WERI-Rb-1 (cell line): ENCODE measurements at regions not wholly inside any gene's neighbourhood (a gene's known extent, or its start where the extent isn't known, plus 50 kb on each side); places are given as distances from the start of the nearest gene placed in this dataset.

Experiments used
- DNase-seq: peaks from one replicate; pipeline ENCODE4 v3.0.0-alpha.2; 2020
- H3K27ac ChIP-seq: fragments of 250-450 bp; sonication (Bioruptor Pico); 2 replicates; pipeline ENCODE4 v1.5.1; 2020; ENCODE audit warnings: mild to moderate bottlenecking, moderate library complexity
- H3K27me3 ChIP-seq: fragments of 250-450 bp; sonication (Bioruptor Pico); 2 replicates; pipeline ENCODE4 v1.5.1; 2021; ENCODE audit warnings: mild to moderate bottlenecking, low read depth, moderate library complexity; ENCODE audit not compliant: insufficient read depth, severe bottlenecking
- H3K36me3 ChIP-seq: fragments of 250-450 bp; sonication (Bioruptor Pico); 2 replicates; pipeline ENCODE4 v1.5.1; 2020; ENCODE audit warnings: mild to moderate bottlenecking, moderate library complexity
- H3K4me3 ChIP-seq: 2 replicates; pipeline ENCODE4 v1.5.1; 2011; ENCODE audit warnings: low read depth, mild to moderate bottlenecking, control low read depth, low read length
- H3K9me3 ChIP-seq: fragments of 250-450 bp; sonication (Bioruptor Pico); 2 replicates; pipeline ENCODE4 v1.5.1; 2021; ENCODE audit warnings: mild to moderate bottlenecking, moderate library complexity; ENCODE audit not compliant: severe bottlenecking
- TF ChIP-seq, protein P1 (sequence below): IDR thresholded peaks from 2 replicates; pipeline ENCODE4 v1.5.1; 2011; ENCODE audit warnings: low read depth, mild to moderate bottlenecking, control low read depth, inconsistent platforms, low read length

DNA sequence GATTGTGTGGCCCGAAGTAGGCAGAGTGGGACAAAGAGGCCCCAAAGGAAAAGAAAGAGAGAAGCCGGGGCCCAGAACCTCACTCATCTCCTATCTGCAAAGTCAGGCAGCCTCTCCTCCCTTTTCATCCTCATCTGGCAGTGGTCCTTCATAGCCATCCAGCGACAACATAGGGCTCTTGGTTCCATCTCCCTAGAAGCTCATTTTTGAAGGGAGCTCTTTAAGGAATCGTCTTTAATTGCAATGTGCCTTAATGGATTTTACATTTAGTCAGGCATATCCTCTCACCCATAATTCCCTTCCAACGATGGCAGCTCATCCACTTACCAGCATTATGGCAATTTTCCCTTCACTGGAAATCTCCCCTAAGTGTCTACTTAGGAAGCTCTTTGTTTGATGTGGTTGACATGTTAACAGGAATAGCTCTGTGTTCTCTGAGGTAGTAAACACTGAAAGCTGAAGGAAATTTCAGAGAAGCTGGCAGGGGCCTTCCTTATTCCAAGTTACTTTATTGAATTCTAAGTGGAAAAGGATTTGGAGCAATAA is 780.6 kb downstream of the TSN start:
- no peaks in the 10 kb centered on the region for H3K36me3 ChIP-seq

DNA sequence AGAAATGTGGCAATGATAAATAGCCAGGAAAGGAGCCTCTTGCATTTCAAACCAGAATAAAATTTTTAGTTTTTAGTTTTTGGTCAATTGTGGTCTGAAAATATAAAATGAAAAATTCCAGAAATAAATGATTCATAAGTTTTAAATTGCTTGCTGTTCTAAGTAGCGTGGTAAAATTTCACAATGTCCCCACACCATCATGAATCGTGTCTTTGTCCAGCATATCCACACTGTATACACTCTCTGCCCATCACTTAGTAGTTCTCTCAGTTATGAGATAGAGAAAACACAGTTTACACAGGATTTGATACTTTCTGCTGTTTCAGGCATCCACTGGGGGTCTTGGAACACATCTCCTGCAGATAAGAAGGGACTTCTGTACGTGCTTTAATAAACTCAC is 783.9 kb downstream of the TSN start:
- Histone ChIP-seq H3K36me3 (no peaks in the 10 kb centered on the region), H3K9me3 (no peaks in the 10 kb centered on the region), H3K27me3 (no peaks in the 10 kb centered on the region), H3K4me3 (no peak overlapping the region), H3K27ac (no peak overlapping the region)
- DNase-seq: no peak
- TF ChIP-seq, protein P1, sequence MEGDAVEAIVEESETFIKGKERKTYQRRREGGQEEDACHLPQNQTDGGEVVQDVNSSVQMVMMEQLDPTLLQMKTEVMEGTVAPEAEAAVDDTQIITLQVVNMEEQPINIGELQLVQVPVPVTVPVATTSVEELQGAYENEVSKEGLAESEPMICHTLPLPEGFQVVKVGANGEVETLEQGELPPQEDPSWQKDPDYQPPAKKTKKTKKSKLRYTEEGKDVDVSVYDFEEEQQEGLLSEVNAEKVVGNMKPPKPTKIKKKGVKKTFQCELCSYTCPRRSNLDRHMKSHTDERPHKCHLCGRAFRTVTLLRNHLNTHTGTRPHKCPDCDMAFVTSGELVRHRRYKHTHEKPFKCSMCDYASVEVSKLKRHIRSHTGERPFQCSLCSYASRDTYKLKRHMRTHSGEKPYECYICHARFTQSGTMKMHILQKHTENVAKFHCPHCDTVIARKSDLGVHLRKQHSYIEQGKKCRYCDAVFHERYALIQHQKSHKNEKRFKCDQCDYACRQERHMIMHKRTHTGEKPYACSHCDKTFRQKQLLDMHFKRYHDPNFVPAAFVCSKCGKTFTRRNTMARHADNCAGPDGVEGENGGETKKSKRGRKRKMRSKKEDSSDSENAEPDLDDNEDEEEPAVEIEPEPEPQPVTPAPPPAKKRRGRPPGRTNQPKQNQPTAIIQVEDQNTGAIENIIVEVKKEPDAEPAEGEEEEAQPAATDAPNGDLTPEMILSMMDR: no peak

More for the DNA sequence above, 780.6 kb downstream of the TSN start:
- no peaks in the 10 kb centered on the region for H3K9me3 ChIP-seq
- peak overlapping the region; percentile 65 for H3K27ac ChIP-seq
- peak; percentile 36 for DNase-seq
- H3K27me3 ChIP-seq: no peaks in the 10 kb centered on the region
- no peak overlapping the region for H3K4me3 ChIP-seq
- TF ChIP-seq, protein P1: no peak

DNA sequence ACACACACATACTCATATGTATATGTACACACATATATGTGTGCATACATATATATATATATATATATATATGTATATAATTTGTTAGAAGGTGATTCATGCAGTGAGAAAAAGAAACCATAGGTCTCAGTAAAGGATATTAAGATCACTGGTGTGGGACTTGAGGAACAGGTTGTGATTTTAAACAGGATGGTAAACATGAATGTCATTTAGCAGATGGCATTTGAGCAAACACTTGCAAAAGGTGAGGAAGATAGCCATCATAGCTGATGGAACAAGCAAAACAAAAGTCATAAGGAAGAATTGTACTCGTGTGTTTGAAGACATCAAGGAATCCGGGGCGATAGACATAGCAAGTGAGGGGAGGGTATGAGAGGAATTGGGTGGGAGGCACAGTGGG is 784.5 kb downstream of the TSN start:
- TF ChIP-seq, protein P1: no peak
- DNase-seq: no peak
- Histone ChIP-seq H3K36me3 (no peaks in the 10 kb centered on the region), H3K27ac (no peak overlapping the region), H3K4me3 (no peak overlapping the region), H3K27me3 (no peaks in the 10 kb centered on the region), H3K9me3 (no peaks in the 10 kb centered on the region)

DNA sequence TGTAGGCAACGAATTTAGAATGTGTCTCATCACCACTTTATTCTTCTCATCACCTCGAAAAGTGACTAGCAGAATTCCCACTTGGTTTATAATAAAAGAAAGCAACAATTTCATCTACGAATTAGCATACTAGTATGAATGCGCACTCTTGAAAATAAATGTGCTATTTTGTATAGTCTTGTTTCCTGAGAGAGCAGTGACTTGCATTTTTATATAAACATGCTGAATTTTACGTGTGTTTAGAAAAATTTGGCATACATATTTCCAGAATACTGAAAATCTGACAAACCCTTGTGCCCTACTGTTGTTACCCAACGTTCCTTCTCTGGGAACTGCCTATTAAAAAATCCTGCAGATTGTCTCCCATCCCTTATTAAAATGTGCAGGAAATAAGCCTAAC is 786.8 kb downstream of the TSN start:
- H3K9me3 ChIP-seq: no peaks in the 10 kb centered on the region
- no peak for DNase-seq
- no peak overlapping the region for H3K27ac ChIP-seq
- no peaks in the 10 kb centered on the region for H3K36me3 ChIP-seq
- no peak overlapping the region for H3K4me3 ChIP-seq
- TF ChIP-seq, protein P1: no peak
- H3K27me3 ChIP-seq: no peaks in the 10 kb centered on the region

DNA sequence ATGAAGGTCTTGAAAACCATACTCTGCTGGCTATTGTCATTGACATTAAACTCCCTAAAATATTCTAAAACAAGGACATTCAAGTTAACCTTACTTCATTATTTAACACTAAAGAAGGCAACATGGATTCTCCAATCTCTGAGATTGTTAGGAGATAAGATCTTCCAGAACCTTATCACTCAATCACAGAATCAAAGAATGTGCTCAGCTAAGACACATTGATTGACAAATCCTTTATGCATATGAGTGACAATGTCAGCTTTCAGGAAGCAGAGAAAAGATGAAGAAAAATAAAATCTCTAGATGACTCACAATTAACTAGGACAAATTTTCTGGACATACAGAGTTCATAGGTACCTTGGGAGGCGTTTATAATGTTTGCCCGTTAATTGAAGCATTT is 787.2 kb downstream of the TSN start:
- Histone ChIP-seq H3K27ac (no peak overlapping the region), H3K9me3 (no peaks in the 10 kb centered on the region), H3K4me3 (no peak overlapping the region), H3K27me3 (no peaks in the 10 kb centered on the region), H3K36me3 (no peaks in the 10 kb centered on the region)
- TF ChIP-seq, protein P1: no peak
- DNase-seq: no peak

DNA sequence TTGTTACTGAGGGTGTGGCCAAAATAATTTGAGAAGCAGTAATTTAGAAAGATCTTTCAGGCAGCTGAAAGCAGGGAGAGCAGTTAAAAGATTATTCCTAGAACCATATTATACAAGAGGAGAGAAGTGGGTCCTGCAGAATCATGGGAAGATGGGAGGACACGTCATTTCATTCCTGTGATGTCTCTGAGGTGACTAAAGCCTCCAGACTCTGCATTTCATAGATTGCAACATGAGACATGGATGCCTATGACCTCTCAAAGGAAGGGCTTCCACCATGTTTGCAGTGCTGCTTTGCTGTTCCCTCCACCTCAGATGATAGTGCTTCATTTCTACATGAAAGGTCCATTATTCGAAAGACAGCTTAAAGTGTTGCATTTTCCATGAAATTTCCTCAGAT is 788.4 kb downstream of the TSN start:
- no peak for DNase-seq

More for the DNA sequence above, 788.4 kb downstream of the TSN start:
- Histone ChIP-seq H3K27ac (no peak overlapping the region), H3K36me3 (no peaks in the 10 kb centered on the region), H3K9me3 (no peaks in the 10 kb centered on the region), H3K27me3 (no peaks in the 10 kb centered on the region), H3K4me3 (no peak overlapping the region)
- TF ChIP-seq, protein P1: no peak
